Liver (tissue), 8 donors: ENCODE measurements at regions not wholly inside any gene's neighbourhood (a gene's known extent, or its start where the extent isn't known, plus 50 kb on each side); places are given as distances from the start of the nearest gene placed in this dataset.

Experiments
- DNase-seq: peaks from one replicate; pipeline ENCODE4 v3.0.0-alpha.2; 2017; ENCODE audit warnings: low spot score
- H3K27ac ChIP-seq, 2 donors: one replicate each; pipeline ENCODE4 v1.7.0; 2013; ENCODE audit warnings: inconsistent platforms in 2 of 2, low read length in 2 of 2, control low read depth in 1 of 2, low read depth in 1 of 2, mild to moderate bottlenecking in 1 of 2
- H3K27me3 ChIP-seq, 4 donors: one replicate each; pipeline versions ENCODE4 v1.6.1 to v1.7.0; 2013; ENCODE audit warnings: low read length in 3 of 4, inconsistent platforms in 1 of 4, mild to moderate bottlenecking in 1 of 4, moderate library complexity in 1 of 4; ENCODE audit not compliant: control insufficient read depth in 4 of 4, insufficient read depth in 4 of 4
- H3K36me3 ChIP-seq, 4 donors: one replicate each; pipeline versions ENCODE4 v1.6.1 to v1.7.0; 2013; ENCODE audit warnings: low read length in 3 of 4, mild to moderate bottlenecking in 3 of 4, low read depth in 1 of 4, moderate library complexity in 1 of 4; ENCODE audit not compliant: control insufficient read depth in 4 of 4, insufficient read depth in 3 of 4
- H3K4me1 ChIP-seq, 4 donors: one replicate each; pipeline versions ENCODE4 v1.6.1 to v1.7.0; 2013; ENCODE audit warnings: low read length in 3 of 4, mild to moderate bottlenecking in 3 of 4, moderate library complexity in 1 of 4; ENCODE audit not compliant: control insufficient read depth in 4 of 4, insufficient read depth in 4 of 4
- H3K4me3 ChIP-seq, 3 donors: one replicate each; pipeline versions ENCODE4 v1.6.1 to v1.7.0; 2013; ENCODE audit warnings: low read length in 3 of 3, control low read depth in 1 of 3, low read depth in 1 of 3, mild to moderate bottlenecking in 1 of 3
- H3K9ac ChIP-seq, 2 donors: one replicate each; pipeline ENCODE4 v1.7.0; 2013; ENCODE audit warnings: low read length in 2 of 2, mild to moderate bottlenecking in 2 of 2, moderate library complexity in 2 of 2, control low read depth in 1 of 2, low read depth in 1 of 2
- H3K9me3 ChIP-seq, 4 donors: one replicate each; pipeline versions ENCODE4 v1.6.1 to v1.7.0; 2013; ENCODE audit warnings: low read length in 3 of 4; ENCODE audit not compliant: control insufficient read depth in 4 of 4
- ATF3 ChIP-seq: IDR thresholded peaks from 2 replicates; pipeline ENCODE4 v1.6.1; 2016; ENCODE audit warnings: antibody characterized with exemption
- CTCF ChIP-seq: fragments of 150-350 bp; IDR thresholded peaks from 2 replicates; pipeline ENCODE4 v1.5.1; 2017; ENCODE audit warnings: improper control_type of control experiment, low read depth, low read length; ENCODE audit not compliant: missing input control
- EGR1 ChIP-seq, 2 donors: IDR thresholded peaks; 2 replicates each; pipeline ENCODE4 v1.6.1; 2016 to 2018; ENCODE audit warnings: antibody characterized with exemption in 2 of 2, low read depth in 2 of 2
- FOXA1 ChIP-seq: IDR thresholded peaks from 2 replicates; pipeline ENCODE4 v1.6.1; 2016; ENCODE audit warnings: antibody characterized with exemption
- FOXA2 ChIP-seq: IDR thresholded peaks from 2 replicates; pipeline ENCODE4 v1.6.1; 2016; ENCODE audit warnings: antibody characterized with exemption
- GABPA ChIP-seq, 2 donors: IDR thresholded peaks in 1 of 2; conservative IDR thresholded peaks in 1 of 2; 2 replicates each; pipeline ENCODE4 v1.6.1; 2016; ENCODE audit warnings: antibody characterized with exemption in 2 of 2, mild to moderate bottlenecking in 1 of 2, moderate library complexity in 1 of 2
- HNF4A ChIP-seq, 2 donors: conservative IDR thresholded peaks; 2 replicates each; pipeline ENCODE4 v1.6.1; 2016; ENCODE audit warnings: antibody characterized with exemption in 2 of 2, mild to moderate bottlenecking in 2 of 2
- HNF4G ChIP-seq: IDR thresholded peaks from 2 replicates; pipeline ENCODE4 v1.6.1; 2016; ENCODE audit warnings: antibody characterized with exemption
- JUND ChIP-seq, 2 donors: IDR thresholded peaks; 2 replicates each; pipeline ENCODE4 v1.6.1; 2016; ENCODE audit warnings: antibody characterized with exemption in 2 of 2
- MAX ChIP-seq: IDR thresholded peaks from 2 replicates; pipeline ENCODE4 v1.6.1; 2016; ENCODE audit warnings: antibody characterized with exemption
- NR2F2 ChIP-seq: IDR thresholded peaks from 2 replicates; pipeline ENCODE4 v1.6.1; 2016; ENCODE audit warnings: antibody characterized with exemption
- RAD21 ChIP-seq, 2 donors: IDR thresholded peaks; 2 replicates each; pipeline ENCODE4 v1.6.1; 2016; ENCODE audit warnings: antibody characterized with exemption in 2 of 2, mild to moderate bottlenecking in 2 of 2
- REST ChIP-seq: IDR thresholded peaks from 2 replicates; pipeline ENCODE4 v1.6.1; 2016; ENCODE audit warnings: antibody characterized with exemption, mild to moderate bottlenecking
- RXRA ChIP-seq, 2 donors: IDR thresholded peaks; 2 replicates each; pipeline ENCODE4 v1.6.1; 2017 to 2018; ENCODE audit warnings: antibody characterized with exemption in 2 of 2, mild to moderate bottlenecking in 1 of 2
- SP1 ChIP-seq: IDR thresholded peaks from 2 replicates; pipeline ENCODE4 v1.6.1; 2018; ENCODE audit warnings: antibody characterized with exemption, mild to moderate bottlenecking
- TAF1 ChIP-seq: conservative IDR thresholded peaks from 2 replicates; pipeline ENCODE4 v1.6.1; 2016; ENCODE audit warnings: antibody characterized with exemption, mild to moderate bottlenecking
- YY1 ChIP-seq: IDR thresholded peaks from 2 replicates; pipeline ENCODE4 v1.6.1; 2016; ENCODE audit warnings: antibody characterized with exemption, mild to moderate bottlenecking
- ZBTB33 ChIP-seq: IDR thresholded peaks from 2 replicates; pipeline ENCODE4 v1.6.1; 2016; ENCODE audit warnings: antibody characterized with exemption
- WGBS: extraction: QIAGEN DNeasy Blood & Tissue Kit; methylation state at CpG from one replicate; pipeline ENCODE4 v1.1.7; 2013; 5-methylcytosine and 5-hydroxymethylcytosine counted together
- donor health status: healthy.
- donor health status: healthy.
- donor health status: healthy.
- donor health status: healthy.
- donor health status: healthy.

- no peaks in the 10 kb centered on the region for H3K9me3 ChIP-seq
- TF ChIP-seq GABPA (IDR thresholded peaks at IDR 0.05 in 1 of 2, conservative IDR thresholded peaks at IDR 0.05 in 1 of 2) (no peak), REST (no peak), RXRA (IDR thresholded peaks at IDR 0.05) (no peak)
Observed at GRCh38 chr6:74851596-74851995, 354.3 kb downstream of the COL12A1 start.

GRCh38 chr6:74840953-74841352, 364.9 kb downstream of the COL12A1 start:
- Histone ChIP-seq H3K9ac (no peak overlapping the region), H3K9me3 (no peaks in the 10 kb centered on the region), H3K36me3 (no peaks in the 10 kb centered on the region), H3K27ac (no peak overlapping the region), H3K4me3 (no peak overlapping the region), H3K27me3 (no peaks in the 10 kb centered on the region), H3K4me1 (no peaks in the 10 kb centered on the region)
- DNase-seq = no peak
- TF ChIP-seq ZBTB33 = no peak
- TF ChIP-seq FOXA1 = no peak
- no peak for TF ChIP-seq CTCF
- TF ChIP-seq MAX = no peak
- no peak for TF ChIP-seq ATF3
- no peak for TF ChIP-seq HNF4A (conservative IDR thresholded peaks at IDR 0.05)
- TF ChIP-seq RAD21 (IDR thresholded peaks at IDR 0.05) = no peak
- TF ChIP-seq TAF1 = no peak
- no peak for TF ChIP-seq SP1
- TF ChIP-seq NR2F2 = no peak
- no peak for TF ChIP-seq REST
- no peak for TF ChIP-seq FOXA2
- TF ChIP-seq EGR1 (IDR thresholded peaks at IDR 0.05; ENCODE audit: low read depth in 2 of 2) = no peak
- no peak for TF ChIP-seq JUND (IDR thresholded peaks at IDR 0.05)
- TF ChIP-seq GABPA (IDR thresholded peaks at IDR 0.05 in 1 of 2, conservative IDR thresholded peaks at IDR 0.05 in 1 of 2) = no peak
- no peak for TF ChIP-seq HNF4G
- TF ChIP-seq RXRA (IDR thresholded peaks at IDR 0.05) = no peak
- no peak for TF ChIP-seq YY1
- 70% methylated on average over 3 of the region's 3 CpGs for WGBS

More at GRCh38 chr6:74851596-74851995, 354.3 kb downstream of the COL12A1 start:
- DNase-seq = no peak
- Histone ChIP-seq H3K27ac (no peak overlapping the region), H3K9ac (no peak overlapping the region), H3K36me3 (no peaks in the 10 kb centered on the region), H3K27me3 (no peaks in the 10 kb centered on the region), H3K4me1 (no peaks in the 10 kb centered on the region), H3K4me3 (no peak overlapping the region)
- 69% methylated on average over 2 of the region's 2 CpGs for WGBS
